HepG2 (cell line): ENCODE measurements at regions not wholly inside any gene's neighbourhood (a gene's known extent, or its start where the extent isn't known, plus 50 kb on each side); places are given as distances from the start of the nearest gene placed in this dataset.

Source experiments
- ESRRA ChIP-seq: sonication (generic); formaldehyde crosslinking; IDR thresholded peaks from 2 replicates; pipeline ENCODE4 v1.5.1; 2020; ENCODE audit warnings: mild to moderate bottlenecking, low read depth, missing genetic modification reagents
- RAD21 ChIP-seq: fragments of 450-650 bp; formaldehyde crosslinking; IDR thresholded peaks from 2 replicates; pipeline ENCODE4 v1.5.0; 2020; ENCODE audit warnings: mild to moderate bottlenecking
- ZBTB21 ChIP-seq: sonication (generic); formaldehyde crosslinking; IDR thresholded peaks from 2 replicates; pipeline ENCODE4 v1.4.0; 2020; ENCODE audit warnings: missing genetic modification reagents
- ZNF331 ChIP-seq: sonication (generic); formaldehyde crosslinking; IDR thresholded peaks from 2 replicates; pipeline ENCODE4 v1.4.0; 2020; ENCODE audit warnings: missing genetic modification reagents
- ZNF441 ChIP-seq: sonication (generic); formaldehyde crosslinking; IDR thresholded peaks from 2 replicates; pipeline ENCODE4 v1.7.0; 2021; ENCODE audit warnings: missing genetic modification reagents, borderline replicate concordance
- ZSCAN12 ChIP-seq: sonication (generic); formaldehyde crosslinking; IDR thresholded peaks from 2 replicates; pipeline ENCODE4 v1.9.0; 2021; ENCODE audit warnings: mild to moderate bottlenecking, missing genetic modification reagents
- ZSCAN21 ChIP-seq: sonication (generic); formaldehyde crosslinking; IDR thresholded peaks from 2 replicates; pipeline ENCODE4 v1.8.0; 2022; ENCODE audit warnings: mild to moderate bottlenecking, missing genetic modification reagents, moderate library complexity, borderline replicate concordance
- TF ChIP-seq, protein P1 (sequence below): sonication (generic); formaldehyde crosslinking; IDR thresholded peaks from 2 replicates; pipeline ENCODE4 v1.5.0; 2020; ENCODE audit warnings: mild to moderate bottlenecking, missing genetic modification reagents, moderate library complexity
- TF ChIP-seq, protein P2 (sequence below): sonication (generic); formaldehyde crosslinking; IDR thresholded peaks from 2 replicates; pipeline ENCODE4 v1.8.1; 2023; ENCODE audit warnings: mild to moderate bottlenecking, moderate library complexity, missing genetic modification reagents

- TF ChIP-seq, protein P1, sequence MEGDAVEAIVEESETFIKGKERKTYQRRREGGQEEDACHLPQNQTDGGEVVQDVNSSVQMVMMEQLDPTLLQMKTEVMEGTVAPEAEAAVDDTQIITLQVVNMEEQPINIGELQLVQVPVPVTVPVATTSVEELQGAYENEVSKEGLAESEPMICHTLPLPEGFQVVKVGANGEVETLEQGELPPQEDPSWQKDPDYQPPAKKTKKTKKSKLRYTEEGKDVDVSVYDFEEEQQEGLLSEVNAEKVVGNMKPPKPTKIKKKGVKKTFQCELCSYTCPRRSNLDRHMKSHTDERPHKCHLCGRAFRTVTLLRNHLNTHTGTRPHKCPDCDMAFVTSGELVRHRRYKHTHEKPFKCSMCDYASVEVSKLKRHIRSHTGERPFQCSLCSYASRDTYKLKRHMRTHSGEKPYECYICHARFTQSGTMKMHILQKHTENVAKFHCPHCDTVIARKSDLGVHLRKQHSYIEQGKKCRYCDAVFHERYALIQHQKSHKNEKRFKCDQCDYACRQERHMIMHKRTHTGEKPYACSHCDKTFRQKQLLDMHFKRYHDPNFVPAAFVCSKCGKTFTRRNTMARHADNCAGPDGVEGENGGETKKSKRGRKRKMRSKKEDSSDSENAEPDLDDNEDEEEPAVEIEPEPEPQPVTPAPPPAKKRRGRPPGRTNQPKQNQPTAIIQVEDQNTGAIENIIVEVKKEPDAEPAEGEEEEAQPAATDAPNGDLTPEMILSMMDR: no peak
- TF ChIP-seq ESRRA (CRISPR knock-in tag) (no peak), ZNF441 (CRISPR knock-in tag) (no peak), ZSCAN12 (no peak), ZNF331 (no peak), RAD21 (no peak), ZBTB21 (CRISPR knock-in tag) (no peak), ZSCAN21 (no peak)
- TF ChIP-seq, protein P2, sequence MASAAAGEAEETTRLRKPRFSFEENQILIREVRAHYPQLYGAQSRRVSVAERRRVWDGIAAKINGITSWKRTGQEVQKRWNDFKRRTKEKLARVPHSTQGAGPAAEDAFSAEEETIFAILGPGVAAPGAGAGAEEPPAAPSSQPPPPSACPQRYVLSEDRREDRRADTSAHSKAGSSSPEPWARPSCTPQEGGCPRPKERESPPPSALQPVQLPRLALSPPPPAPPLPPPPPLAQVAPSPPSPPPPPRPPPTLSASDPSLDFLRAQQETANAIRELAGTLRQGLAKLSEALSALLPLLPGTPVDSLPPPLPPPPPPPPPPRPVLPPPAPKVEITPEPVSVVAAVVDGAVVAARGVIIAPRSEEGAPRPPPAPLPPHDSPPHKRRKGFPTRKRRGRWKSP (CRISPR knock-in tag): no peak
These were observed 65.6 kb upstream of the CNOT2 start for GRCh38 chr12:70177631-70178030.
